GM20431 (cell line): ENCODE measurements at regions not wholly inside any gene's neighbourhood (a gene's known extent, or its start where the extent isn't known, plus 50 kb on each side); places are given as distances from the start of the nearest gene placed in this dataset.
"Not testable (repeated sequence)": the region's sequence is repeated elsewhere in the genome, so short reads cannot be mapped to it uniquely, and the experiment has no call there.

Experiments
- in situ Hi-C: fragments of 300-500 bp; cut with MseI, MboI; formaldehyde crosslinking; loops from one replicate; pipeline ENCODE4 v1.15.0; 2020; ENCODE audit warnings: low sequenced_read_pairs; ENCODE audit not compliant: unreplicated experiment

DNA sequence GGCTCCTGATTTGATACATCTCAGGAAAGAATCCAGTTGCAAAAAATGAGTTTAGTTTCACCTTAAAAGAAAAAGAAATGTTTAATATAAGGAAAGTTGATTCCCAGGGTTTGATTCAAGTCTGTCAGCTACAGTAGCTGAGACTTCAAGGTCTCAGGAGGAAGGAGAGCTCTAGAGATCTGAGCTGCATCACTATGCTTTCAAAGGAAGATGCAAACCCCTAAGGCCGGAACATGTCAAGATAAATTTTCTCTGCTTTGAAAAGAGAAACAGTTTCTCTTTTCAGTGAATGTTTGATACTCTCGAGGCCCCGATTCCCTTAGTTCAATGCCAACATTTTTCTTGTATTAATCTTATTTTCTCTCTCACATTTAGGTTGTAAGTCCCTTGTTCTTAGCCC is 128.6 kb downstream of the RGPD3 start:
- in situ Hi-C loops: no loop called here

DNA sequence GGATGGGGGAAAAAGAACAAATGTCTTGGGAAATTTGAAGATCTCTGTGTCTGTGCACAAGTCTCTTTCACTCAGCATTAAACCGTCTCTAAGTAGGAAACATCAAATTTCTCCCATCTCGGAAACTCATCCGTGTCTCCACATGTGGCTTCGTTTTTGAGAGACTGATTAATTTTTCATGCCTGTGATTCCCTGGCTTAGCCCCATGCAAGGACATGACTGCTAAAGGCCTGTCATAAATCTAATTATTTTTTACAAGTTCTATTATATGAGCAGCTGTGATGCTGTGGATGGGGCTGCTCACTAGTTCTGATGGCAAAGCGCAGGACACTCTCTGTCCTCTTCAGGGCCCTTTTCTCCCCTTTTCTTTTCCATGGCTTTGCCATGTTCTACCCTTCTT is 129.1 kb downstream of the RGPD3 start:
- in situ Hi-C loops: no loop called here

DNA sequence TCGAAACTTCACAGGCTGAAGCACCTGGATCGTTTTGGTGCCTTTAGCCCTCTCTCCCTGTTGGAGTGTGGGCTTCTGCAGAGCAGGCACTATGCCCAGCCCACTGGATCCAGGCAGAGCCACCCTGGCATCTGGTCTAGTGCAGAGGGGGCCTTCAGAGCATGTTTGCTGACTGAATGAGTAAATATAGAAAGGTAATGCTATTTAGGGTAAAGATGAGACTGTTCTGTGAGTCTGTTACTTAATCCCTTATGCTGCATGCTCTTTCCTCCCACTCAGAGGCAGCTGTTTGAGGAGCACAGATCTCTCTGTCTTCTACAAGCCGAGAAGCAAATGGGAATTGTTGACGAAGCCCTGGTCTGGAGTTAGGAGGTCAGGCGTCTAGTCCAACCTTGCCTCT is 130.2 kb downstream of the RGPD3 start:
- in situ Hi-C loops: no loop called here

DNA sequence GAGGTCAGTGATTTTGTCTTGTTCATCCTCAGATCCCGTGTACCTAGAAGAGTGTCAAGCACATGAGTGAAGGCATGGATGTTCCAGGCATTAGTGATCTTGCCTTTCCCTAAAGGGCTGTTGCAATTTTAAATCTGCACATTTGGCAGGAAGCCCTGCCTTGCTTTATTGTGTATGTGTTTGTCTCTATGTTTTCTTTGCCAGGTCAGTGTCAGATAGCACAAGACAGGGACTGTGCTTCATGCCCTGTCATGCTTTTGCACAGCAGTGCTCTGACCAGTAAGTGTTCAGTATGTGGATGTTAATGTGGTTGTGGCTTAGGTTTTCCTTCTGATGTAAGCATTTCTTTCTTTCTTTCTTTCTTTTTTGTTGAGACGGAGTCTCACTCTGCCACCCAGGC is 131.5 kb downstream of the RGPD3 start:
- in situ Hi-C loops: no loop called here

DNA sequence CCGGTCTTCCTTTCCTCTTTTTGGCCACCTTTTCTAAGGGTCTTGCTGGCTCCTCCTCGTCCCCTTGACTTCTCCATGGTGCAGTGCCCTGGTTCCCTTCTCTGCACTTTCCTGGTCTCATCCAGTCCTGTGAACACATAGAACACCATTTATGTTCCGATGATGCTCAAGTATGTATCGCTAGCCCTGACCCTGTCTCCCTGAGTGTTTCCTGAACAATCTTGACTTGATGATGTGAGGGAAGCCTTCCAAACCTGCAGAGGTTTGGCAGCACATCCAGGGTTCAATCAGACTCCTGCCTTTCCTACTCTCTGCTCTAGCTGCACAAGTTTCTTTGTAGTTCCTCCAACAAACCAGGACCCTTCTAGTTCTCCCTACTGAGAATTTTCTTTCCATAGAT is 132.1 kb downstream of the RGPD3 start:
- in situ Hi-C loops: no loop called here

DNA sequence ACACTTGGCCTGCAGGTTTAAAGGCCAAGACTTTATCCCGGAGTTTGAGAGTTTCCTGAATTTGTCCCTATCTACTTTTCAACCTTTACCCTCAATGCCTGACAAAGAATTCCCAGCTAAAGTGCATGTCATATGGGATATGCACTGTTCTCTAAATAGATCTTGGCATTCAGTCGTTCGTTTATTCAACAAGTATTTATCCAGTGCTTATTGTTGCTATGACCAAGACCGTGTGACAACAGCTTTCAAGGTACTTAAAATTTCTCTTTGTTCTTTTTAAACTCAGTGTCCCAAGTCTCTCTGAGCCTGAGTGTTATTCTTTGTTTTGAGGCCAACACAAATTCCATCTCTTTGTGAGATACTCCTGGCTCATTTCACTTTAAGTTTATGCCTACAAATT is 133.4 kb downstream of the RGPD3 start:
- in situ Hi-C loops: no loop called here

DNA sequence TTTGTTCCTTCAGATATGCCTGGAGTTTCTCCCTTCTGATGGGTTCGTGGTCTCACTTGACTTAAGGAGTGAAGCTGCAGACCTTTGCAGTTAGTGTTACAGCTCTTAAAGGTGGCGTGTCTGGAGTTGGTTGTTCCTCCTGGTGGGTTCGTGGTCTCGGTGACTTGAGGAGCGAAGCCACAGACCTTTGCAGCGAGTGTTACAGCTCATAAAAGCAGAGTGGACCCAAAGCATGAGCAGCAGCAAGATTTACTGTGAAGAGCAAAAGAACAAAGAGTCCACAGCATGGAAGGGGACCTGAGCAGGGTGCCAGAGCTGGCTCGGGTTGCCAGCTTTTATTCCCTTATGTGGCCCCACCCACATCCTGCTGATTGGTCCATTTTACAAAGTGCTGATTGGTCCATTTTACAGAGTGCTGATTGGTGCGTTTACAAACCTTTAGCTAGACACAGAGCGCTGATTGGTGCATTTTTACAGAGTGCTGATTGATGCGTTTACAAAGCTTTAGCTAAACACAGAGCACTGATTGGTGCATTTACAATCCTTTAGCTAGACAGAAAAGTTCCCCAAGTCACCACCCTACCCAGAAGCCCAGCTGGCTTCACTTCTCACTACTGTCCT is 134.8 kb downstream of the RGPD3 start:
- in situ Hi-C loops: not testable (repeated sequence)

DNA sequence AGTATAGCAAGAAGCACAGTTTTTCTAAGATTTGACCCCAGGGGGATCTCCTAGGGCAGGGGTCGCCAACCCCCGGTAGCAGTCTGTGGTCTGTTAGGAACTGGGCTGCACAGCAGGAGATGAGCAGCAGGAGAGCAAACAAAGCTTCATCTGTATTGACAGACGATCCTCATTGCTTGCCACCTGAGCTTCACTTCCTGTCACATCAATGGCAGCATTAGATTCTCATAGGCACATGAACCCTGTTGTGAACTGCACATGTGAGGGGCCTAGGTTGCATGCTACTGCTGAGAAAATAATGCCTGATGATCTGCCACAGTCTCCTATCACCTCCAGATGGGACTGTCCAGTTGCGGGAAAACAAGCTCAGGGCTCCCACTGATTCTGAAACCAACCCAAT is 136.2 kb downstream of the RGPD3 start:
- in situ Hi-C loops: no loop called here

DNA sequence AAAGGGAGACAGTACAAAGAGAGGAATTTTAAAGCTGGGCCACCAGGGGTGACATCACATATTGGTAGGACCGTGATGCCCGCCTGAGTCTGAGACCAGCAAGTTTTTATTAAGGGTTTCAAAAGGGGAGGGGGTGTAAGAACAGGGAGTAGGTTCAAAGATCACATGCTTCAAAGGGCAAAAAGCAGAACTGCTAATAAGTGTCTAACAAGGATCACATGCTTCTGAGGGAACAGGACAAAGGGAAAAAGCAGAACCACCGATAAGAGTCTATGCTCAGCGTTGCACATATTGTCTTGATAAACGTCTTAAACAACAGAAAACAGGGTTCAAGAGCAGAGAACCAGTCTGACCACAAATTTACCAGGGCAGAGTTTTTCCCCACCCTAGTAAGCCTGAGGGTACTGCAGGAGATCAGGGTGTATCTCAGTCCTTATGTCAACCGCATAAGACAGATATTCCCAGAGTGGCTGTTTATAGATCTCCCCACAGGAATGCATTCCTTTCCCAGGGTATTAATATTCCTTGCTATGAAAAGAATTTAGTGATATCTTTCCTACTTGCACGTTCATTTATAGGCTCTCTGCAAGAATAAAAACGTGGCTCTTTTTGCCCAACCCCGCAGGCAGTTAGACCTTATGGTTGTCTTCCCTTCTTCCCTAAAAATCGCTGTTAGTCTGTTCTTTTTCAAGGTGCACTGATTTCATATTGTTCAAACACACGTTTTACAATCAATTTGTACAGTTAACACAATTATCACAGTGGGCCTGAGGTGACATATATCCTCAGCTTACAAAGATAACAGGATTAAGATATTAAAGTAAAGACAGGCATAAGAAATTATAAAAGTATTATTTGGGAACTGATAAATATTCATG is 136.5 kb upstream of the UXS1 start:
- in situ Hi-C loops: not testable (repeated sequence)

DNA sequence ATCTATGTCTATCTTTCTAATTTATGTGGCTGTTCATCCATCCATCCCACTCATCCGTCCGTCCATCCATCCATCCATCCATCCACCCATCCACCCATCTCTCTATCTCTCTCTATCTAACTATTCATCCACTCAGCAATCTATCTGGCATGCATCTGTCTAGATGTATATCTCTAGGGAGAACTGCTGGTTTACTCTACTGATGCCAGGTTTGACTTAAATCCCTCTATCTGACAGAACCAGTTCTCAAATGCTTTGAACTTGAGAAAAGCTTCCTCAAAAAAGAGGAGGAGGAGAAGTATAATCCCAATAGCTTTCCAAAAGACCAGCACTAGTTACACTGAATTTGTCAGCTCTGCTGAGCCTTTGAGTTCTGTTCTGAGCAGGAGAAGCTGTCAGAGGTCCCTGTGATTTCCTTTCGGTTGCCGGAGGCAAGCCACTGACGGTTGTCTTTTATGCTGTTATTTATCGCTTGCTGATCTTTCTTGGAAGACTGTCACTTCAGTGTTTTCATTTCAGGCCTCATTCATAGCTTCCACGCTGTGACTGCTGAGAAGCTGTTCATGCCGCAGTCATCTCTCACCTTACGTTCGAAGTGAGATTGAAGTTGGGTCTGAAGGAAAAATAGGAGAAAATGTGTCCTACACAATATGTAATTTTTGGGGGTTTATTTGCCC is 129.4 kb upstream of the UXS1 start:
- in situ Hi-C loops: no loop called here

DNA sequence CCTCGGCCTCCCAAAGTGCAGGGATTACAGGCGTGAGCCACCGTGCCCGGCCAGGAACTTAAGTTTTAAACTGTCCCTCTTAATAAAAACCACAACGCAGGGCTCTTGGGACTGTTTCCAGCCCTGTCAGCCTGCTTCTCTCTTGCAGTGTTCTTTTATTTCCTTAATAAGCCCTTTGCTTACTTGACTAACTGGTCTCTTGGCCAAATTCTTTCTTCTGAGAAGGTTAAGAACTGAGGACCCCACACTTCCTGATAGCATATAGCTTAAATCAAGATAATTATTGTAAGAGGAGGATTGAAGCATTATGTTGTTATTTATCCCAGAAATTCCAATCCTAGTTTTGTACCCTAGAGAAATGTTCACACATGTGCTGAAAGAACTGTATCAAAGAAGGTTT is 128.2 kb upstream of the UXS1 start:
- in situ Hi-C loops: no loop called here

DNA sequence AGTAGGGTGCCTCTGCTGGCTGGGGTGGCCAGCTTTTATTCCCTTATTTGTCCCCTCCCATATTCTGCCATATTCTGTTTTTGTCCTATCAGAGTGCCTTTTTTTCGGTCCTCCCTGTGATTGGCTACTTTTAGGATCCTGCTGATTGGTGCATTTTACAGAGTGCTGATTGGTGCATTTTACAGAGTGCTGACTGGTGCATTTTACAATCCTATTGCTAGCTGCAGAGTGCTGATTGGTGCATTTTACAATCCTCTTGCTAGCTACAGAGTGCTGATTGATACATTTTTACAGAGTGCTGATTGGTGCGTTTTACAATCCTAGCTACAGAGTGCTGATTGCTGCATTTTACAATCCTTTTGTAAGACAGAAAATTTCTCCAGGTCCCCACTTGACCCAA is 126.3 kb upstream of the UXS1 start:
- in situ Hi-C loops: not testable (repeated sequence)

DNA sequence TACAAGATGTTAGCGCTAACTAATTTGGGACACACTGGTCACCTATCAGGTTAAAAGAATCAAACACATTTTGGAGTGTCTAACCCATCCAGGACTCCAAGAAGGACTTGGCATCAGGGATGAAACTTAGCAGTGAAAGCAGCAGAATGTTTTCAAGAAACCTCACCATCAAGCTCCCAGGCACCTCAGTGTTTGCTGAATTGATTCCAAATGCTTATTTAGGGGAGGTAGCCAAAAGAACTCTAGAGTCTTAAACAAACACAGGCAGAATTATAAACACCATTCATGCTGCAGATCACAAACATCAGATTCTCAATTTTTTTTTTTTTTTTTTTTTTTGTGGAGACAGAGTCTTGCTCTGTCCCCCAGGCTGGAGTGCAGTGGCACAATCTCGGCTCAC is 122.8 kb upstream of the UXS1 start:
- in situ Hi-C loops: no loop called here

DNA sequence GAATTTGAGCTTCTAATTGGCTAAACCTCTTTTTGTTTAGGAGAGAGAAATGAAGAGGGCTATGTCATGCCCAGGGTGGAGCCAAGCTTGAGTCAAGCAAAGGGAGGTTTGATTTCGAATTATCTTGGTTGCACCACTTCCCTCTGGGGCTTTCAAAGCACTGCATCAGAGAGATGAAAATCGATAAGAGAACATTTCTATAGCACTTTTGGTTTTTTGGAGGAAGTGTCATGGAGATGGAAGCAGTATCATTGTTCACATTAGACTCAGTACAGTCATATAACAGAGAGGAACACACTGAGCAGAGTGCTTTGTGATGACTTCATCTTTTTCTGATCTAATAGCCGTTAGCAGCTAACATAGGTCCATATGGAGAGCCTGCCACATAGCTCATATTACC is 120.3 kb upstream of the UXS1 start:
- in situ Hi-C loops: no loop called here

DNA sequence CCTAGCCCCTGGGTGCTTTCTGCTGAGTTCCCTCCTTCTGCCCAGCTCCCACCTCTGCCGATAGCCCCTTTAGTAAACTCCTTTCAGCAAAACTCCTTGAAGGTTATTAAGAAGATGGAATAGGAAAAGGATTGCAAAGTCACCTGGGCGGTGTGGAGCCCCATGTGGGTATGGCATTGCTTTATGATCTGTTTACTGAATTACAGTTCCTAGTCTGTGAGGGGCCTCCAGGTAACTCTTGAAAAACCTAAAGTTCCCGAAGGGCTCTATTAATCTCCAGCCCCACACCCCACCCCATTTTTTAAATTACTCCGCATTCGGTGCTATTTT is 116.9 kb upstream of the UXS1 start:
- in situ Hi-C loops: no loop called here

DNA sequence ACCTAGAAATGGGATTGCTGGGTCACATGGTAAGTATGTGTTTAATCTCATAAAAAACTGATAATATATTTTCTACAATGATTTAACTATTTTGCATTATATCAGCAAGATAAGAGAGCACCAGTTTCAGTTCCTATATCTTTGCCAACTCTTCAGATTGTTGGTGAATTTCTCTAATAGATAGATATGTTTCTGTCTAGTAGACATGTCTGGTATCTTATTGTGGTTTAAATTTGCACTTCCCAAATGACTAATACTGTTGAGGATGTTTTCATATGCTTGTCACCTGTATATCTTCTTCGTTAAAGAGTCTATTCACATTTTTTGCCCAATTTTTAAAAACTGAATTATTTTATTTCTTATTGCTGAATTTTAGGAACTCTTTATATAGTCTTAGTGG is 113.8 kb upstream of the UXS1 start:
- in situ Hi-C loops: no loop called here

DNA sequence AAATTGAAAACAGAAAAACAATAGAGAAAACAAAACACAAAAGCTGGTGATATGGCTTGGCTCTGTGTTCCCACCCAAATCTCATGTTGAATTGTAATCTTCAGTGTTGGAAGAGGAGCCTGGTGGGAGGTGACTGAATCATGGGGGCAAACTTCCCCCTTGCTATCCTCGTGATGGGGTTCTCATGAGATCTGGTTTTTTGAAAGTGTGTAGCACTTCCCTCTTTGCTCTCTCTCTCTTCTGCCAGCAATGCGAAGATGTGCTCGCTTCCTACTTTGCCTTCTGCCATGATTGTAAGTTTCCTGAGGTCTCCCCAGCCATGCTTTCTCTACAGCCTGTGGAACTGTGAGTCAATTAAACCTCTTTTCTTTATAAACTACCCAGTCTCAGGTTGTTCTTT is 112.3 kb upstream of the UXS1 start:
- in situ Hi-C loops: no loop called here

DNA sequence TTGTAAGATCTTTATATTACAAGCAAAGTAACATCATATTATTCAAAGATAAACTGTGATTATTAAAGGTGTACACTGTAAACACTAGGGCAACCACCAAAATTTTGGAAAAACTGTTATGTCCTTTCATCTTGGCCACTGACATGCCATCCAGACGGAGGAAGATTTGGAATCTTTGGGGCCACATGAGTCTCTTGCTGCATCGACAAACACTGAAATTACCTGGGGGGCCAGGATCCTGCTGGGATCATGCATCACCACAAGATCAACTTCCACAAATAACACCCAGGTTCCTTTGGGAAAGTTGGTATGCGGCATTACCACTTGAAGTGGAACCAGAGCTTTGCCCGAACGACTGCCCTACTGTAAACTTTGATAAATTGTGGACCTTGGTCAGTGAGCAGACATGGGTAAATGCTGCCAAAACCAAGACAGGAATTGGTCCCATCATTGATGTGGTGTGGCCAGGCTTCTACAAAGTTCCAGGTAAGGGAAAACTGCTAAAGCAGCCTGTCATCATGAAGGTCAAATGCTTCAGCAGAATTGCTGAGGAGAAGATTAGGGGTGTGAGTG is 110.6 kb upstream of the UXS1 start:
- in situ Hi-C loops: no loop called here

DNA sequence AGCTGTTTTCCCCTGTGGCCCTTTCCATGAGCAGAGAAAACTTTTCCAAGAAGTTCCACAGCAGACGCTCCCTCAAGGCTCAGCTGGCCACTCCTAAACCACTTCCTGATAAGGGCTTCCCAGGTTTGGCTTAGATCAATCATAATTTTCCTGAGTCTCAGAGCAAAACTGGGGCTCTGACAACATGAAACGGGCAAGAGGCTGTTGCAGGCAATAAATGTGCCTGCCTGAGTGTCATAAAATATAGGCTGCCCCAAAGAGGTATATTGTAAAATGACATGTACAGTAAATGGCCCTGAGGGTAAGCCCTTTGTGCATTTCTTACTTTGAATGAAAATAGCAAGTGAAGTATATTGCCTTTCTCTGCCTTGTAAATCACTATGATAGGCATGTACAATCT is 105.6 kb upstream of the UXS1 start:
- in situ Hi-C loops: no loop called here

DNA sequence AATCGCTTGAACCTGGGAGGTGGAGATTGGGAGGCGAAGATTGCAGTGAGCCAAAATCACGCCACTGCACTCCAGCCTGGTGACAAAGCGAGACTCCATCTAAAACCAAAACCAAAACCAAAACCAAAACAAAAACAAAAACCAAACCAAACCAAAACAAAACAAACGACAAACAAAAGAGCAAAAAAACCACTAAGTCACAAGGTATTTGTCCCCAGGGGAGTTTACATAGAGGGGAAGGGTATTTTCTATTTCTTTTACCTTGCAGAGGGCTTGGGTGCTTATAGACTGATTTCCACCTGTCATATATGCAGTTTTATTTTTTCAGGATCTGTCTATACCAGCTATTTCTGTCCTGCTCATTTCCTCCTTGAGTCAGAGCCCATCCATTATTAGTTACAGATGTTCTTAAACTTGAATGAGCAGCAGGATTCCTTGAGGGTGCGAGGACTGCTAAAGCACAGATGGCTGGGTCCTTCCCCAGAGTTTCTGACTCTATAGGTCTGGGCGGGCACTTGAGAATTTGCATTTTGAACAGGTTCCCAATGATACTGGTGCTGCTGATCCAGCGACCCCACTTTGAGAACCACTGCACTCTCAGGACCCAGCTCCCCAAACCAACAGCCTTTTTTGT is 102.2 kb upstream of the UXS1 start:
- in situ Hi-C loops: no loop called here

DNA sequence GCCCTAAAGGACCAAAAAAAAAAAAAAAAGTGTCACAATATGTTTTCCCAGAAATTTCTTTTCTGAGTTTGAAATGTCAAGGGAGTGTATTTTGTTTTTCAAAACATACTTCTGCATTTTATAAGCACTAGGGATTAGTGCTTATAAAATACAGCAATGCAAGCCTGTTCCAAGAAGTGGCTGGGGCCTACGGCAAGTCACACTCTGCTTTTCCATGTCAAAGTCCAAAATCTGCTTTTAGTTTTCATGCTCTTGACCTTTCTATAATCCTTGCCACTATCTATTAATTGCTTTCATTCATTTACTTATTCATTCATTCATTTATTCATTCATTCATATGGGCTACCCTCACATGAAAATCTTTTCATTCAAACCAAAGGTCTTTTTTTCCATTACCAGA is 100.1 kb upstream of the UXS1 start:
- in situ Hi-C loops: no loop called here
